D721Med (cell line): ENCODE measurements at regions not wholly inside any gene's neighbourhood (a gene's known extent, or its start where the extent isn't known, plus 50 kb on each side); places are given as distances from the start of the nearest gene placed in this dataset.

Experiments used
- DNase-seq: peaks from one replicate; pipeline ENCODE4 v3.0.0; 2011; ENCODE audit warnings: low spot score; ENCODE audit not compliant: insufficient read length
- FAIRE-seq: peaks from 2 replicates; lab custom pipeline; 2011; peaks lifted over from hg19 to GRCh38; lab: Jason Lieb, UNC
- TF ChIP-seq, protein P1 (sequence below): IDR thresholded peaks from 2 replicates; pipeline ENCODE4 v1.5.1; 2012; ENCODE audit warnings: mild to moderate bottlenecking, control low read depth; ENCODE audit not compliant: insufficient read depth; ENCODE audit errors: missing control alignments

DNA sequence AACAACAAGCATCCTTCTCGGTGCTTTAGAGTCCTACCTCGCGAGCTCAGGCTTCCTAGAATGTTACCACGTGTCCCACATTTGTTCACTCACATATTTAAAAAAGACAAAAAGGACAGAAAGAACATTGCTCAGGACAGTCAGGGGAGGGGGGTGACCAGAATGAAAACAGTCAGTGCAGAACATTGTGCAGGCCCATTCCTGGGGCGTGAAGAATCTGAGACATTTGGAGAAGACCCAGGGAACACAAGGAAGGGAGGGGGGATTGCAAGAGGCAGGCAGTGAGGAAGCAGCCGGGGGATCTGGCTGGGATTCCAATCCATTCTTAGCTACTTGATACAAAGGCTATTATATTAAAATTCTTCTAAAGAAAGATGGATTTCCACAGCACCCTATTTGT, 270.4 kb upstream of the CITED2 start:
- TF ChIP-seq, protein P1, sequence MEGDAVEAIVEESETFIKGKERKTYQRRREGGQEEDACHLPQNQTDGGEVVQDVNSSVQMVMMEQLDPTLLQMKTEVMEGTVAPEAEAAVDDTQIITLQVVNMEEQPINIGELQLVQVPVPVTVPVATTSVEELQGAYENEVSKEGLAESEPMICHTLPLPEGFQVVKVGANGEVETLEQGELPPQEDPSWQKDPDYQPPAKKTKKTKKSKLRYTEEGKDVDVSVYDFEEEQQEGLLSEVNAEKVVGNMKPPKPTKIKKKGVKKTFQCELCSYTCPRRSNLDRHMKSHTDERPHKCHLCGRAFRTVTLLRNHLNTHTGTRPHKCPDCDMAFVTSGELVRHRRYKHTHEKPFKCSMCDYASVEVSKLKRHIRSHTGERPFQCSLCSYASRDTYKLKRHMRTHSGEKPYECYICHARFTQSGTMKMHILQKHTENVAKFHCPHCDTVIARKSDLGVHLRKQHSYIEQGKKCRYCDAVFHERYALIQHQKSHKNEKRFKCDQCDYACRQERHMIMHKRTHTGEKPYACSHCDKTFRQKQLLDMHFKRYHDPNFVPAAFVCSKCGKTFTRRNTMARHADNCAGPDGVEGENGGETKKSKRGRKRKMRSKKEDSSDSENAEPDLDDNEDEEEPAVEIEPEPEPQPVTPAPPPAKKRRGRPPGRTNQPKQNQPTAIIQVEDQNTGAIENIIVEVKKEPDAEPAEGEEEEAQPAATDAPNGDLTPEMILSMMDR = no peak
- FAIRE-seq (no peak), DNase-seq (no peak)

DNA sequence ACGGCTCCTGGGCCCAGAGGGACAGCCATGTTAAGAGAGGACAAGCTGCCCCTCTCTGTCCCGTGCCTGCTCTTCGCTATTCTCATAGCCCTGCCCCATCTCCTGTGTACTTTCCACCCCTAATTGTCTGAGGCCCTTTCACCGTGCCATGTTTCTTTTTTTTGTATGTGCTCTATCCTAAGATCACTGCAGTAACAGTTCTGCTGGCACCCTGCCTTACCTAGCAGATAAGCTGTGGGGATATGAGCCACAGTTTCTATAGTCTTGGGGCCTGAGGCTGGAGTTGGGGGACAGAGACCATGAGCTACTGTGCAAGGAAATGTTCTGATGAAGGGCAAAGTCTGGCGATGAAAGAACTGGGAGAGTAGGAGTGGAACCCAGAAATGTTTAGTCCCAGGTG, 269.5 kb upstream of the CITED2 start:
- no peak for DNase-seq
- FAIRE-seq = no peak
- TF ChIP-seq, protein P1 = no peak

DNA sequence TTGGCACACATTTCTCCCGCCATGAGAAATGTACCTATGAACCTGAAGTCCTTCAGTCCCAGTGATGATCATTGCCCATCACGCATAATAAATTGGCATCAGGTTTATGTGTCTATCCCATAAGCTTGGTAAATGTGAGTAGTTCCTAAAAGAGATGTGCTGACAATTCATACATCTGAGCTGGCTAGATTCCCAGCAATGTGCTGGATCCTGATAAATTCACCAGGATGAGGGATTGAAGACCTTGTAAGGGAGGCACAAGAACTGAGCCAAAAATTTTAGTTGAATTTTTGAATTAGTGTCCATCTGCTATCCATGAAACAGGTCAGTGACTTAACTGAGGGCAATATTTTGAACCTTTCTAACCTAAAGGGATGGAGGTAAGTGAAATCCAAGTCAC, 267.9 kb upstream of the CITED2 start:
- TF ChIP-seq, protein P1 = no peak

DNA sequence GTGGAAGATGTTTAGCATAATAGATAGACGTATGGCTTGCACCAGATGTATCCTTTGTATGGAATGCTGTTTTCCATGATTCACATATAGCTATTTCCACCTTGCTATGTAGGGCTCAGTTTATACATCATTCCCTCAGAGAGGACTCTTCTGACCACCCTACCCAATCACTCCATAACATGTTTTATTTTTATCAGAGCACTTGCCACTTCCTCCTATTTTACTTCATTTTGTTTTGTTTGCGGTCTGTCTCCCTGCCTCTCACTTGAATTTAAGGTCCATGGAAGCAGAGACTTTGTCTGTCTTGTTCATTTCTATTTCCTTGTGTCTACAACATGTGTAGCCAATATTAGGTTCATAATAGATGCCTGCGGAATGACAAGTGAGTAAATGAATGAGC, 266.9 kb upstream of the CITED2 start:
- DNase-seq (no peak), FAIRE-seq (no peak)
- TF ChIP-seq, protein P1 = no peak

More for the DNA sequence above, 267.9 kb upstream of the CITED2 start:
- DNase-seq (no peak), FAIRE-seq (no peak)

DNA sequence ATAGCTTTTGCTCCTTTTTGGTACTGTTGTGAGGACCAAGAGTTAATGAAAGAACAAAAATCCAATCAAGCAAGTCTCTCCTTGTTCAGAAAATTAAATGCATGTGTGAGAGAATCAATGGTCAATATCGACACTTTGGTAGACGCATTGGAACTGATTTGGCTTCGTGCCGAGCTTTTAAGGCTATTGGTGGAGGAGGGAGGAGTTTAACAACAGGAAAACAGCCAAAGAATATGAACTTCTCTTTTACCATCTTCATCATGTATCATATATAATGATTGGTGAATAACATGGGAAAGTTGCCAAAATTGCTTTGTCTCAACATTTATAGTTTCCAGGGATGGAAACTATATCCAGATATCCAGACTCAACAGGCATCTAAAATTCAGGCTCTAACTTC, 266.5 kb upstream of the CITED2 start:
- FAIRE-seq (no peak), DNase-seq (no peak)
- TF ChIP-seq, protein P1 = no peak

DNA sequence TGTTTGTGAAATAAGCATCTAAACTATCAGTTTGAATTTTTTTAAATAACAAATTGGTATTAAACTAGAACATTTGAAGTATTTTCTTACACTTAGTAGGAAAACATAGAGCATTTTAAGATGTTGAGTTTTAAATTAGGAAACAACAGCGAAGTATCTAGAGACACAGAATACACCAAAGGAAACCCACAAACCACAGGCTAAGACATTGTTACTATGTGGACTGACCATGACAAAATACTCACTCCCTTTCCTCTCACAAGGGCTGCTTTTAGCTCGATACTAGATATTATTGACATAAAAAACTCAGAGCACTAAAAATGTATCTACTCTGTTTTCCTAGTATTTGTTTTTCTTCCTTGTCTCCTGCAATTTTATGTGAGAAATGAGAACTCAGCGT, 266.0 kb upstream of the CITED2 start:
- DNase-seq (no peak), FAIRE-seq (no peak)
- TF ChIP-seq, protein P1 = no peak

DNA sequence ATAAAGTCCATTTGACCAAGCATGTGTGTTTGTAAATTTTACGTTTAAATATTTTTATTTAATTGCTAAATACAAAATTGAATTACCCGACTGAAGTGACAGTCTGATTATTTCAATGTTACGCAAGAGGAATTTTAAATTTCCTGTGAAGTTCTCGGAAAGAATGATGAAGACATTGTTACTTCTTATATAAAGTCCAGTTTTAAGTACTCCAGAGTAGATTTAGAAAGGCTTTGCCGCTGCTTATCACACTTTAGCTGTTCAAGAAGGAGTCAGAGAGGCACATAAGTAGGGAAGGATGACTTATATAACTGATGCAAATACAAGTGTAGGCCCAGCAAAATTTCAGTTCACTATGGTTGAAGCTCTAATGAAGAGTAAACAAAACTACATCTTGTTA, 265.1 kb upstream of the CITED2 start:
- TF ChIP-seq, protein P1 = no peak

More for the DNA sequence above, 265.1 kb upstream of the CITED2 start:
- FAIRE-seq = no peak
- no peak for DNase-seq
